Mucosa of rectum (tissue), 2 donors: ENCODE measurements at regions not wholly inside any gene's neighbourhood (a gene's known extent, or its start where the extent isn't known, plus 50 kb on each side); places are given as distances from the start of the nearest gene placed in this dataset.

Source experiments
- H3K27ac ChIP-seq, 2 donors: one replicate each; pipeline ENCODE4 v1.7.0; 2013; ENCODE audit warnings: inconsistent platforms in 2 of 2, low read depth in 2 of 2, low read length in 2 of 2
- H3K27me3 ChIP-seq, 2 donors: one replicate each; pipeline ENCODE4 v1.7.0; 2013; ENCODE audit warnings: low read length in 2 of 2; ENCODE audit not compliant: control insufficient read depth in 2 of 2, insufficient read depth in 2 of 2
- H3K36me3 ChIP-seq, 2 donors: one replicate each; pipeline ENCODE4 v1.7.0; 2013; ENCODE audit warnings: low read length in 2 of 2; ENCODE audit not compliant: control insufficient read depth in 2 of 2, insufficient read depth in 2 of 2
- H3K4me1 ChIP-seq, 2 donors: one replicate each; pipeline ENCODE4 v1.7.0; 2013; ENCODE audit warnings: low read length in 2 of 2, mild to moderate bottlenecking in 1 of 2; ENCODE audit not compliant: control insufficient read depth in 2 of 2, insufficient read depth in 2 of 2
- H3K4me3 ChIP-seq, 2 donors: one replicate each; pipeline ENCODE4 v1.7.0; 2013; ENCODE audit warnings: low read length in 2 of 2
- H3K9ac ChIP-seq, 2 donors: one replicate each; pipeline ENCODE4 v1.7.0; 2013; ENCODE audit warnings: low read length in 2 of 2, low read depth in 1 of 2, mild to moderate bottlenecking in 1 of 2
- H3K9me3 ChIP-seq, 2 donors: one replicate each; pipeline ENCODE4 v1.7.0; 2013; ENCODE audit warnings: low read length in 2 of 2; ENCODE audit not compliant: control insufficient read depth in 2 of 2
- donor health status: healthy.
- donor health status: Normal muscosa, but diverticular disease.

DNA sequence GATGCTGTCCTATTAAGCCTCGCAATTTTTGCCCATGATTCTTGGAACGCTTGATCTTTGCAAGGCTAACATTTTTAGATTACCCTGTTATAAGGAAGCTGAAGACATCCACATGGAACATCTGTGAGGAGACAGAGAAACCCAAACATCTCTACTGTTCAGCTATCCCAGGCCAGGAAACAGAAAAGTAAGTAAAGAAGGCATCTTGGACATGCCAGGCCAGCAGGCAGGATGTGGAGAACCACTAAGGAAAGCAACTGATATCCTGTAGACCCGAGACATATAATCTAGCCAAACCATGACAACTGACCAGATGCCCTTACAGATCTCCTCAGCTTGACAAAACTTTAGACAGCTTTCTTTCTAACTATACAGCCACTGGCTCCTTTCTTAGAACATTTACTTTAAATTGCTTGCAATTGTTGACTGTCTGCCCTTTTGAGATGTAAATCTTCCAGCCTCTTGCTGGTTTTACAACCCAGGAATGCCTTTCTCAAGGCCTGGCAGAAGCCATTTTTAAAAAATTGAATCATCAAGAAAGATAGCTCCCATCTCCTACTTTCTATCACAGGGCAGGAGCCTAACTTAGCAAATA, 255.8 kb upstream of the DACH1 start:
- H3K27me3 ChIP-seq = no peaks in the 10 kb centered on the region
- H3K4me3 ChIP-seq = no peak overlapping the region
- no peak overlapping the region for H3K27ac ChIP-seq
- H3K4me1 ChIP-seq = no peaks in the 10 kb centered on the region
- H3K9ac ChIP-seq = no peak overlapping the region
- H3K9me3 ChIP-seq = no peaks in the 10 kb centered on the region
- H3K36me3 ChIP-seq = no peaks in the 10 kb centered on the region

- H3K4me1 ChIP-seq = no peaks in the 10 kb centered on the region
- no peak overlapping the region for H3K27ac ChIP-seq
- no peaks in the 10 kb centered on the region for H3K36me3 ChIP-seq
- H3K4me3 ChIP-seq = no peak overlapping the region
- no peaks in the 10 kb centered on the region for H3K27me3 ChIP-seq
- no peak overlapping the region for H3K9ac ChIP-seq
- no peaks in the 10 kb centered on the region for H3K9me3 ChIP-seq
These were observed 254.5 kb upstream of the DACH1 start for GRCh38 chr13:72121466-72121865.

- H3K4me1 ChIP-seq = no peaks in the 10 kb centered on the region
- no peaks in the 10 kb centered on the region for H3K36me3 ChIP-seq
These were observed 253.6 kb upstream of the DACH1 start for GRCh38 chr13:72120632-72121031.

DNA sequence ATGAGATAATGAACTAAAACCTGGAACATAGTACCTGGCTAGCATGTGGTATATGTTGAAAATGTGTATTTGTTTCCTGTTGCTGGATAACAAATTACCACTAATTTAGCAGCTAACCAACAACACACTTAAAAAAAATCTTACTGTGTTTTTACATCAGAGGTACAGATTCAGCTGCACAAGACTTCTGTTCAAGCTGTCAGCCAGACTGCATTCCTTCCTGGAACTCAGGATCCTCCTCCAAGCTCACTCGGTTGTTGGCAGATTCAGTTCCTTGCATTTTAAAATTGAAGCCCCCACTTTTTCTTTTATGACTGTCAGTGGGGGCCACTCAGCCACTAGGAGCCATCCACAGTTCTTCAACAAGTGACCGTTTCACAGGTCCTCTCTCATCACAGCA, 246.9 kb upstream of the DACH1 start:
- no peak overlapping the region for H3K9ac ChIP-seq
- H3K4me1 ChIP-seq = no peaks in the 10 kb centered on the region
- H3K27ac ChIP-seq = no peak overlapping the region
- H3K4me3 ChIP-seq = no peak overlapping the region
- no peaks in the 10 kb centered on the region for H3K36me3 ChIP-seq
- H3K27me3 ChIP-seq = no peaks in the 10 kb centered on the region
- H3K9me3 ChIP-seq = no peaks in the 10 kb centered on the region

More at GRCh38 chr13:72120632-72121031, 253.6 kb upstream of the DACH1 start:
- H3K27me3 ChIP-seq = no peaks in the 10 kb centered on the region
- no peak overlapping the region for H3K4me3 ChIP-seq
- no peak overlapping the region for H3K27ac ChIP-seq
- H3K9me3 ChIP-seq = no peaks in the 10 kb centered on the region
- H3K9ac ChIP-seq = no peak overlapping the region

GRCh38 chr13:72113076-72113475, 246.1 kb upstream of the DACH1 start:
- Histone ChIP-seq H3K27ac (no peak overlapping the region), H3K27me3 (no peaks in the 10 kb centered on the region), H3K9ac (no peak overlapping the region), H3K4me3 (no peak overlapping the region), H3K4me1 (no peaks in the 10 kb centered on the region), H3K36me3 (no peaks in the 10 kb centered on the region), H3K9me3 (no peaks in the 10 kb centered on the region)

DNA sequence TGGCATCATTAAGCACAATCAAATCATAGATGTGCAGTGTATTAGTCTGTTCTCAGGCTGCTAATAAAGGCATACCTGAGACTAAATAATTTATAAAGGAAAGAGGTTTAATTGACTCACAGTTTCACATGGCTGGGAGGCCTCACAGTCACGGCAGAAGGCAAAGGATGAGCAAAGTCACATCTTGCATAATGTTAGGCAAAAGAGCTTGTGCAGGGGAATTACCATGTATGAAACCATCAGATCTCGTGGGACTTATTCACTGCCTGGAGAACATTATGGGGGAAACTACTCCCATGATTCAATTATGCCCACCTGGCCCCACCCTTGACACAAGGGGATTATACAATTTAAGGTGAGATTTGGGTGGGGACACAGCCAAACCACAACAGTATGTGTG, 245.2 kb upstream of the DACH1 start:
- H3K36me3 ChIP-seq = no peaks in the 10 kb centered on the region
- no peak overlapping the region for H3K27ac ChIP-seq
- H3K27me3 ChIP-seq = no peaks in the 10 kb centered on the region
- H3K4me3 ChIP-seq = no peak overlapping the region
- H3K9ac ChIP-seq = no peak overlapping the region
- no peaks in the 10 kb centered on the region for H3K9me3 ChIP-seq
- no peaks in the 10 kb centered on the region for H3K4me1 ChIP-seq

GRCh38 chr13:72109863-72110262, 242.9 kb upstream of the DACH1 start:
- no peak overlapping the region for H3K27ac ChIP-seq

GRCh38 chr13:72104656-72105180, 237.7 kb upstream of the DACH1 start:
- H3K4me1 ChIP-seq = no peaks in the 10 kb centered on the region
- H3K9ac ChIP-seq = no peak overlapping the region
- no peaks in the 10 kb centered on the region for H3K27me3 ChIP-seq
- no peak overlapping the region for H3K27ac ChIP-seq
- no peak overlapping the region for H3K4me3 ChIP-seq
- H3K9me3 ChIP-seq = no peaks in the 10 kb centered on the region
- no peaks in the 10 kb centered on the region for H3K36me3 ChIP-seq

More at GRCh38 chr13:72109863-72110262, 242.9 kb upstream of the DACH1 start:
- Histone ChIP-seq H3K4me3 (no peak overlapping the region), H3K4me1 (no peaks in the 10 kb centered on the region), H3K36me3 (no peaks in the 10 kb centered on the region), H3K9ac (no peak overlapping the region), H3K9me3 (no peaks in the 10 kb centered on the region), H3K27me3 (no peaks in the 10 kb centered on the region)

DNA sequence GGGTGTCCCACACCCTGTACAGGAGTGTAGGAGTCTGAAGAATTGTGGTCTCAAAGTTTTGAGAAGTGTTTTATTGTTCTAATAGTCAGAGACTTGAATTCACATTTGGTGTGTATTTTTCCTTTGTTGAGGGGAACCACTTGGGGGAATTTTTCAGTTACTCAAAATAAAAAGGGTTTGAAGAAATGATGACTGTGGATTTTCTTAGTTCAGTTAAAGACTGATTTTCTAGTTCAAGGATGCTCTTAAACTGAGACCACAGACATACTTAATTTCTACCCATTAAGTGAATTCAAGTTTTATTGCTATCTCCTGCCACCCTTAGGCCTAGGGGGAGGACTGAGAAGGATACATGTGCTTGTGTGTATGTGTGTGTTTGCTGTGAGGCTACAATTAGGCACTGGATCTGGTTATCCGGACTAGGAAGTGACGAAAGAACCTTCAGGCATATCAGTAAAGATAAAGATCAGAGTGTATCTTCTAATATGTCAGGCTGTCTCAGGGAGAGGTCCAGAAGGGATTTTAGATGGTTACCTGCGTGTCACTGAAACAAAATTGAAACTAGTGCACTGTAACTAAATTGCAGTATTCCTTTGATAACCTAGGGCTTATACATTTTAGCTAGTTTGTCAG, 234.9 kb upstream of the DACH1 start:
- H3K27ac ChIP-seq = no peak overlapping the region
- no peaks in the 10 kb centered on the region for H3K4me1 ChIP-seq
- no peak overlapping the region for H3K4me3 ChIP-seq
- H3K36me3 ChIP-seq = no peaks in the 10 kb centered on the region
- H3K9ac ChIP-seq = no peak overlapping the region
- H3K9me3 ChIP-seq = no peaks in the 10 kb centered on the region
- H3K27me3 ChIP-seq = no peaks in the 10 kb centered on the region

DNA sequence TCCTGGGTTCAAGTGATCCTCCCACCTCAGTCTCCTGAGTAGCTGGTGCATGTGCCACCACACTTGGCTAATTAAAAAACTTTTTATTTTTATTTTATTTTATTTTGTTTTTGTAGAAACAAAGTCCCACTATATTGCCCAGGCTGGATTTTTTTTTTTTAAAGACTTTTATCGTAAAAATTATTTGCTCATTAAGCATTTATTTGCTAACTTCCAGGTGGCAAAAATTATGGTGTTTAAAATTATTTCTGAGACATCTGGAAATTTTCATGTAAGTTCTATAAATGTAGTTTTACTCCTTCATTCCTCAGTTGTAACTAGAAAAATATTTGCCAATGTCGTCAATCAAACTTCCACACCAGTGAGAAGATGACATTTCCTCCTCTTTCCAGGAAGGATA, 233.3 kb upstream of the DACH1 start:
- Histone ChIP-seq H3K4me1 (no peaks in the 10 kb centered on the region), H3K4me3 (no peak overlapping the region), H3K9me3 (no peaks in the 10 kb centered on the region), H3K27me3 (no peaks in the 10 kb centered on the region), H3K36me3 (no peaks in the 10 kb centered on the region), H3K9ac (no peak overlapping the region), H3K27ac (no peak overlapping the region)
